Esophagus muscularis mucosa (tissue), 4 donors: ENCODE measurements at regions not wholly inside any gene's neighbourhood (a gene's known extent, or its start where the extent isn't known, plus 50 kb on each side); places are given as distances from the start of the nearest gene placed in this dataset.
"Not testable (repeated sequence)": the region's sequence is repeated elsewhere in the genome, so short reads cannot be mapped to it uniquely, and the experiment has no call there.

Source experiments
- EP300 ChIP-seq: sonication (generic); formaldehyde crosslinking; IDR thresholded peaks from one replicate; pipeline ENCODE4 v1.6.1; 2017; ENCODE audit warnings: antibody characterized with exemption
- POLR2A ChIP-seq: fragments of 450-650 bp; IDR thresholded peaks from one replicate; pipeline ENCODE4 v1.6.1; 2017; ENCODE audit warnings: antibody characterized with exemption, moderate library complexity, mild to moderate bottlenecking, low read depth
- POLR2AphosphoS5 ChIP-seq, 2 donors: sonication (generic); formaldehyde crosslinking; IDR thresholded peaks; one replicate each; pipeline ENCODE4 v1.6.1; 2017; ENCODE audit warnings: antibody characterized with exemption in 2 of 2
- TF ChIP-seq, protein P1 (sequence below), 3 experiments: fragments of 200-600 bp in 2 of 3; fragments of 450-650 bp in 1 of 3; sonication (generic) in 2 of 3; IDR thresholded peaks; one replicate each; pipeline ENCODE4 v1.5.1; 2017 to 2019; ENCODE audit warnings: antibody characterized with exemption in 3 of 3, mild to moderate bottlenecking in 2 of 3, moderate library complexity in 1 of 3

DNA sequence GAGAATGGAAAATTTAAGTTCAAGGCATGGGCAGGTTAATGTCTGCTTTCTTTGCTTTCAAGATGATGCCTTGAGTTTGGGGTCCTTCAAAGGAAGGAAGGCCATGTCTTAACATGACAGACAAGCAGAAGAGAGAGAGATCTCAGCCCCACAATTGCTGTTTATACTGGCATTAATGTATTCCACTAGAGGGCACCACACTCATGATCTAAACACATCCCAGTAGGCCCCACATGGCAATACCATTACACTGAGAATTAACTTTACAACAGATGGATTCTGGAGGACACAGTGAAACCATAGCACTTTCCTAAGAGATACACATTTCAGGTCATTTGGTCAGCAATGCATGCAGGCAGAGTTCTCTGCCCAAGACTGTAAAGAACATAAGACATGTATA, 1460.3 kb downstream of the RPIA start:
- not testable (repeated sequence) for TF ChIP-seq POLR2A; POLR2AphosphoS5 (IDR thresholded peaks at IDR 0.05); EP300
- TF ChIP-seq, protein P1, sequence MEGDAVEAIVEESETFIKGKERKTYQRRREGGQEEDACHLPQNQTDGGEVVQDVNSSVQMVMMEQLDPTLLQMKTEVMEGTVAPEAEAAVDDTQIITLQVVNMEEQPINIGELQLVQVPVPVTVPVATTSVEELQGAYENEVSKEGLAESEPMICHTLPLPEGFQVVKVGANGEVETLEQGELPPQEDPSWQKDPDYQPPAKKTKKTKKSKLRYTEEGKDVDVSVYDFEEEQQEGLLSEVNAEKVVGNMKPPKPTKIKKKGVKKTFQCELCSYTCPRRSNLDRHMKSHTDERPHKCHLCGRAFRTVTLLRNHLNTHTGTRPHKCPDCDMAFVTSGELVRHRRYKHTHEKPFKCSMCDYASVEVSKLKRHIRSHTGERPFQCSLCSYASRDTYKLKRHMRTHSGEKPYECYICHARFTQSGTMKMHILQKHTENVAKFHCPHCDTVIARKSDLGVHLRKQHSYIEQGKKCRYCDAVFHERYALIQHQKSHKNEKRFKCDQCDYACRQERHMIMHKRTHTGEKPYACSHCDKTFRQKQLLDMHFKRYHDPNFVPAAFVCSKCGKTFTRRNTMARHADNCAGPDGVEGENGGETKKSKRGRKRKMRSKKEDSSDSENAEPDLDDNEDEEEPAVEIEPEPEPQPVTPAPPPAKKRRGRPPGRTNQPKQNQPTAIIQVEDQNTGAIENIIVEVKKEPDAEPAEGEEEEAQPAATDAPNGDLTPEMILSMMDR (IDR thresholded peaks at IDR 0.05), result not testable (repeated sequence)
